Esophagus squamous epithelium (tissue), 4 donors: ENCODE measurements at regions not wholly inside any gene's neighbourhood (a gene's known extent, or its start where the extent isn't known, plus 50 kb on each side); places are given as distances from the start of the nearest gene placed in this dataset.

Experiments
- POLR2A ChIP-seq, 4 donors: fragments of 450-650 bp; IDR thresholded peaks; one replicate each; pipeline ENCODE4 v1.6.1; 2017; ENCODE audit warnings: antibody characterized with exemption in 4 of 4, mild to moderate bottlenecking in 4 of 4, moderate library complexity in 3 of 4
- TF ChIP-seq, protein P1 (sequence below), 6 experiments: fragments of 450-650 bp in 4 of 6; fragments of 200-600 bp in 2 of 6; sonication (generic) in 2 of 6; IDR thresholded peaks; one replicate each; pipeline ENCODE4 v1.5.1; 2016 to 2019; ENCODE audit warnings: antibody characterized with exemption in 6 of 6, mild to moderate bottlenecking in 4 of 6, moderate library complexity in 4 of 6

DNA sequence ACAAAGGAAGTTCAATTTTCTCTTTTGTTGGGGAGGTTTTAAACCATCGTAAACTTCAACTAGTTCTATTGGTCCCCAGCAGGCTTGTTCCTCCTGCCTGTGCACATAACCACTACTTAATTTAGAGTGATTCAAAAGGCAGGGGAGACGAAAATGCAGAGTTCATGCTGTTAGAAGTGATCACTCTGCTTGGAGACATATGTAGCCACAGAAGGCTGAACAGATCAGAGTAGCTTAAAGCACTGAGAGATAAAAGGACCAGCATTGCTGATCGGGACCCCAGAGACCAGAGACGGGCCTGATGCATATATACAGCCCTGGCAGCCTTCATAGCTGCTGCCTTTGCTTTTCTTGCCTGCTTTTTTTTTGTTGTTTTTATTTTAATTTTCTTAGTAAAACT lies 662.0 kb upstream of the CPEB2 start:
- TF ChIP-seq, protein P1, sequence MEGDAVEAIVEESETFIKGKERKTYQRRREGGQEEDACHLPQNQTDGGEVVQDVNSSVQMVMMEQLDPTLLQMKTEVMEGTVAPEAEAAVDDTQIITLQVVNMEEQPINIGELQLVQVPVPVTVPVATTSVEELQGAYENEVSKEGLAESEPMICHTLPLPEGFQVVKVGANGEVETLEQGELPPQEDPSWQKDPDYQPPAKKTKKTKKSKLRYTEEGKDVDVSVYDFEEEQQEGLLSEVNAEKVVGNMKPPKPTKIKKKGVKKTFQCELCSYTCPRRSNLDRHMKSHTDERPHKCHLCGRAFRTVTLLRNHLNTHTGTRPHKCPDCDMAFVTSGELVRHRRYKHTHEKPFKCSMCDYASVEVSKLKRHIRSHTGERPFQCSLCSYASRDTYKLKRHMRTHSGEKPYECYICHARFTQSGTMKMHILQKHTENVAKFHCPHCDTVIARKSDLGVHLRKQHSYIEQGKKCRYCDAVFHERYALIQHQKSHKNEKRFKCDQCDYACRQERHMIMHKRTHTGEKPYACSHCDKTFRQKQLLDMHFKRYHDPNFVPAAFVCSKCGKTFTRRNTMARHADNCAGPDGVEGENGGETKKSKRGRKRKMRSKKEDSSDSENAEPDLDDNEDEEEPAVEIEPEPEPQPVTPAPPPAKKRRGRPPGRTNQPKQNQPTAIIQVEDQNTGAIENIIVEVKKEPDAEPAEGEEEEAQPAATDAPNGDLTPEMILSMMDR (IDR thresholded peaks at IDR 0.05): no peak
- TF ChIP-seq POLR2A (IDR thresholded peaks at IDR 0.05): no peak
